ENCODE measurements at regions not wholly inside any gene's neighbourhood (a gene's known extent, or its start where the extent isn't known, plus 50 kb on each side); places are given as distances from the start of the nearest gene placed in this dataset.

DNA sequence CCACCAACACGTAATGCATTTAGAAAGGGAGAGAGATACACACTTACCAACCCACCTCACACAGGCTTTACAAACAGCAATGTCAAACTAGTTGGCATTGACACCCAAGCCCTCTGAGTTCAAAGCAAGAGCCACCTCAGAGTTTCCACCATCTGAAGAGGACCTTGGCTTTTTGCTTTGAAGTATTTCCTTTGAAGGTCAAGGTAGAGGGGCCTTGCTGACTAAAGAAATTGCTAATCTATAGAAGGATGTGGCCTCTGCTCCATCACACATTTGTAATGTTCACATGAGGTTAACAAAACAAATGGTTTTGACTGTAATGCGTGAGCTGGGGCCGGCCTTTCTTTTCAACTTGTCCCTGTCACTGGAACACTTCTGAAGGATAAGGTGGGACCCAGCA is 117.7 kb downstream of the POLR2M start:
- TF ChIP-seq, protein P1, sequence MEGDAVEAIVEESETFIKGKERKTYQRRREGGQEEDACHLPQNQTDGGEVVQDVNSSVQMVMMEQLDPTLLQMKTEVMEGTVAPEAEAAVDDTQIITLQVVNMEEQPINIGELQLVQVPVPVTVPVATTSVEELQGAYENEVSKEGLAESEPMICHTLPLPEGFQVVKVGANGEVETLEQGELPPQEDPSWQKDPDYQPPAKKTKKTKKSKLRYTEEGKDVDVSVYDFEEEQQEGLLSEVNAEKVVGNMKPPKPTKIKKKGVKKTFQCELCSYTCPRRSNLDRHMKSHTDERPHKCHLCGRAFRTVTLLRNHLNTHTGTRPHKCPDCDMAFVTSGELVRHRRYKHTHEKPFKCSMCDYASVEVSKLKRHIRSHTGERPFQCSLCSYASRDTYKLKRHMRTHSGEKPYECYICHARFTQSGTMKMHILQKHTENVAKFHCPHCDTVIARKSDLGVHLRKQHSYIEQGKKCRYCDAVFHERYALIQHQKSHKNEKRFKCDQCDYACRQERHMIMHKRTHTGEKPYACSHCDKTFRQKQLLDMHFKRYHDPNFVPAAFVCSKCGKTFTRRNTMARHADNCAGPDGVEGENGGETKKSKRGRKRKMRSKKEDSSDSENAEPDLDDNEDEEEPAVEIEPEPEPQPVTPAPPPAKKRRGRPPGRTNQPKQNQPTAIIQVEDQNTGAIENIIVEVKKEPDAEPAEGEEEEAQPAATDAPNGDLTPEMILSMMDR (IDR thresholded peaks at IDR 0.05) = no peak

DNA sequence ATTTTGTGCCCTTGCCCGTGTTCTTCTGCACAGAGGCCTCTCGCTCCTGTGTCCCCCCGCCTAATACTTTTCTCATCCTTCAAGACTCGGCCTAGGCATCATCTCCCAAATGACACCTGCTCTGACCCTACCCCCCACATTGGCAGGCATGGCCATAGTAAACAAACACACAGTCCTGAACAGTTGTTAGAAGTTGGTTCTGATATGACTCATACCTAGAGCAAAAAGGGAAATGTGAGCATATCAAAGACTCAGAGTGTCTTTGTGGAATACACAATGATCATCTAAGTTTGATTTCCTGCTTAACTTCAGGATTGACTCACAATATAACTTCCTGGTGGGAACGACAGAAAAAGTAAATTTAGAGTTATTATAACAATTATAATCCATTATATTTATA is 120.5 kb downstream of the POLR2M start:
- TF ChIP-seq, protein P1 (IDR thresholded peaks at IDR 0.05) = no peak

DNA sequence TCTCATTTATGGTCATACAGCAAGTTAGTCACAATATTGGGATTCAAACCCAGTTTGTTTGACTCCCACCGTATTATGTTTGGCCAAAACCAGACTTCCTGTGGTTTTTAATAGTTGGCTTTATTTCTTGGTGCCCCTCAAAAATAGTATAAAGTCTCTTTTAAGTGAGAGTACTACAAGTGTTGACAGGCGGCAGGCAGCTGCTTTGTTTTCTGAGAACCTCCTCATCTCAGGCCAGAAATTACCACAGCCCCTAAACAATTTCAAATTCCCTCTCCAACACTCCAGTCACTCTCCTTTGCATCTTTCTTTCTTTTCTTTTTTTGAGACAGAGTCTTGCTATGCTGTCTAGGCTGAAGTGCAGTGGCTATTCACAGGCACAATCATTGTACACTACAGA is 121.5 kb downstream of the POLR2M start:
- TF ChIP-seq, protein P1 (IDR thresholded peaks at IDR 0.05) = no peak

DNA sequence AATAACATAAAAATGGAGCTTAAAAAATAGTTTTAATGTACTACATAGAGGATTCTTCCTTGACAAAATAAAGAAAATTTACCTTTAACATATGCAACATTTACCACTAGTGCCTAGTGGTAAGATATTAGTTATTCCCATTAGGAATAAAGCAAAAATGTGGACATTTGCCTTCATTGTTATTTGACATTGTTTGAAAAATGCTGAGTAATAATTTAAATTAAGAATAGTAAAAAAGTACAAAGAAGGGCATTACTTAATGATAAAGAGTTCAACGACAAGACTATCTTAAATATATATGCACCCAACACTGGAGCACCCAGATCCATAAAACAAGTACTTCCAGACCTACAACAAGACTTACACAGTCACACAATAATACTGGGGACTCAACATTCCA is 125.7 kb downstream of the POLR2M start:
- TF ChIP-seq, protein P1 (IDR thresholded peaks at IDR 0.05) = no peak

DNA sequence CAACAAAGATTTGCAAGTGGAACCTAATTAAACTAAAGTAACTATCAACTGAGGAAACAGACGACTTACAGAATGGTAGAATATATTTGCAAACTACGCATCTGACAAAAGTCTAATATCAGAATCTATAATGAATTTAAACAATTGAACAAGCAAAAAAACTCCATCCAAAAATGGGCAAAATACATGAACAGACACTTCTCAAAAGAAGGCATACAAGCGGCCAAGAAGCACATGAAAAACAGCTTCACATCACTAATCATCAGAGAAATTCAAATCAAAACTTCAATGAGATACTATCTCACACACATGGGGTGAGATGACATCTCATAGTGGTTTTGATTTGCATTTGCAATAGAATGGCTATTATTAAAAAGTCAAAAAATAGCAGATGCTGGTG is 128.6 kb downstream of the POLR2M start:
- TF ChIP-seq, protein P1 (IDR thresholded peaks at IDR 0.05) = no peak

DNA sequence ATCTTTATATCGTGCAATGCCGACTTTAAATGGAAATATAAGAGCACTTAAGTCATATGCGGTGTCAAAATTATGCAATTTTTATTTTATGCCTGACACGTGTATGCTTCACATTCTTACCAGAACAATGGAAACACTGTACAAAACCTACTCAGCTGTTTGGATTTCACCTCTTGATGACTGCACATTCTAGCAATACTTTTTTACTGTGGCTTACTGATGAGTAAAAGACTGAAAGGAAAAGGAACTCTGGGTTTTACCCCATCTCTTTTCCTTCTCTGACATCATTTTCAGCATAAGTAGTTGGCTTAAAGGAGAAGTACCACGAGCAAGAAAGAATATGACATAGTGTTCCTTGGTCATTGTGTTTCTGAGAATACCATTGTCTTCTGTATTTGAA is 142.8 kb downstream of the POLR2M start:
- TF ChIP-seq, protein P1 (IDR thresholded peaks at IDR 0.05) = no peak

DNA sequence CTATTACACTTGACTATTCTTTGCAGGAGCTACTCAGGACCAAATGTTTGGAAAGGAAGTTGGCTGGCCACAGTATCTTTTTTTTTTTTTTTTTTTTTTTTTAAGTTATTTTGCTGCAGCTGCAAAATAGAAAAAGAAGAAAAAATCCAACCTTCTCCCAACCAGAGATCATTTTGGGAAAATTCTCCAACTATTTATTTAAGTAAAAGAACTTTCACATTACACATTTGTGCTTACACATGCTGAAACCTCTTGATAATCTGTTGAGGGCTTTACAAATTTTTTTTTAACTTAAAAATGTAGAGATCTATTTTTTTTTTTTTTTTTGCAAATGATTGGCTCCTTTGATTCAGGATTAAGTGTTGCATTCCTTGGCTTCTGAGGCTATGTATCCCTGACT is 148.0 kb downstream of the POLR2M start:
- TF ChIP-seq, protein P1 (IDR thresholded peaks at IDR 0.05) = no peak

DNA sequence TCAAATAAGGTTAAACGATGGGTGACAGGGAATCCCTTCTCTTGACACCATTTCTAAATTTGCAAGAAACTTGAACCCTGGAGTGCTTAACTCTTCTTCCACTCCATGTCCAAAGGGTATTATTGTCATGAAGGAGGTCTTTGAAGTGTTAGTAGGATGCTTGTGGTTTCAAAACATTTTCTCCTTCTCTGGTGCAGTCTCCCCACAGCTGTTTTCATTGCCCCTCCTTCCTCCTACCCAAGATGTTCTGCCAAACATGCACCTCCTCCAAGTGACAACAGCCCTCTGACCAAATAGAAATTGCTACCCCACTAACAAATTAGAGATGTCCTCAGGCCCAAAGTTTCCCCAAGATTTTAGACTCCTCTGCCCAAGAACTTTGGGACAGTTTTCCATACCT is 151.4 kb downstream of the POLR2M start:
- TF ChIP-seq, protein P1 (IDR thresholded peaks at IDR 0.05) = no peak

All from LNCAP (cell line).